GM19023 (cell line): ENCODE measurements at regions not wholly inside any gene's neighbourhood (a gene's known extent, or its start where the extent isn't known, plus 50 kb on each side); places are given as distances from the start of the nearest gene placed in this dataset.
"Not testable (repeated sequence)": the region's sequence is repeated elsewhere in the genome, so short reads cannot be mapped to it uniquely, and the experiment has no call there.

ENCODE experiments used
- ATAC-seq: cut with Tn5 transposase; IDR thresholded peaks from one replicate; pipeline ENCODE4 v1.9.1; 2021; ENCODE audit warnings: mild to moderate bottlenecking, moderate library complexity; ENCODE audit not compliant: unreplicated experiment

- no peak for ATAC-seq
These were observed 468.1 kb upstream of the DPP6 start for GRCh38 chr7:153584132-153584531.

DNA sequence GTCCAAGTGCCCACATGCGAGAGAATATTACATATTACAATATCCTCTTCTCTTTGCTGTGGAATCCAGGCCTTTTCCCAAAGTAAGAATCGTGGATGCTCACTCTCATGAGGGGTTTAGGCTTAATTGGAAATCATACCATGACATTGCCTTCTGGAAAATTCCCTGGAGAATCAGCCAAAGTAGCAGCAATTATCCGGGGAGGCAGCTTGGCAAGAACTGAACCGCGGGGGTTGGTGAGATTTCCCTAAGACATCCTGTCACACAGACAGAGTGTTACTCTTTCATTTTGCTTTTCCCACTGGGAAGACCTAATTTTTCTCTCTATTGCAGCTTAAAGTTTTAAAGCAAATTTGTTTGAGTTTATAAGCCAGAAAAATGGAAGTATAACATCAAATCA, 463.6 kb upstream of the DPP6 start:
- no peak for ATAC-seq

DNA sequence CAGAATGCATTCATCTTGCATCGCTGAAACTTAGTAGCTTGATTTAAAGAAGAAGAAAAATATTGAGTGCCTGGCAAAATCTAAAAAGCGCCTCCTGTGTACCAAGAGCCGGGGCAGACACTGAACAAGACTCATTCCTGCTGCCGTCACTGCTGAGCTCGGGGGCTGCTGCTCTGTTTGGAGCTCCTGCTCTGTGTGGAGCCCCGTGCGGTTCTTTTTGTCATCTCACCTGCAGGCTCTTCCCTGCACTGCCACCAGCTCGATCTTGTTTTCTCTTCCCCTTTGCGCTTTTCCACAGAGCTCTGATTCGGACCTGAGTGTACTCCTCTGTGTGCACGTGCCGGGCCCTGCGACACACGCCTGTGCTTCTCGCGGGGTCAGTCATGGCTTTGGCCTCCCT, 462.1 kb upstream of the DPP6 start:
- ATAC-seq, result no peak

DNA sequence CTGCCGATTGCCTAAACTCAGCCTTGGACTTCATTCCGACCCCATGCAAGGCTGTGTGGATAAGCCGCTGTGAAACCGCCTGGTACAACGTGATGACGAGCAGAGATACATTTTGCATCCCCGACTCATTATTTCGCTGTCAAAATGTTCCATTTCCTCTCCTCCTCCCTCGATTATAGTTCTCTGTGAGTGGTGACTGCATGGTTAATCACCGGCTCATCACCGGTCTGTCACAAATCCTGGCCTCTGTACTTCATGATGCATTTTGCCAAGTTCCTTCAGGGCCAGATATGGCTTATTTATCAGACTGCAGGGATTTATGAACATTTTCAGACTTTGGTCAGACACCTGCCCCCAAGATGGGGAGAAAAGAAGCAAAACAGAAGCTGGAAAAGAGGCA, 461.6 kb upstream of the DPP6 start:
- no peak for ATAC-seq

GRCh38 chr7:153607354-153607753, 444.8 kb upstream of the DPP6 start:
- no peak for ATAC-seq

DNA sequence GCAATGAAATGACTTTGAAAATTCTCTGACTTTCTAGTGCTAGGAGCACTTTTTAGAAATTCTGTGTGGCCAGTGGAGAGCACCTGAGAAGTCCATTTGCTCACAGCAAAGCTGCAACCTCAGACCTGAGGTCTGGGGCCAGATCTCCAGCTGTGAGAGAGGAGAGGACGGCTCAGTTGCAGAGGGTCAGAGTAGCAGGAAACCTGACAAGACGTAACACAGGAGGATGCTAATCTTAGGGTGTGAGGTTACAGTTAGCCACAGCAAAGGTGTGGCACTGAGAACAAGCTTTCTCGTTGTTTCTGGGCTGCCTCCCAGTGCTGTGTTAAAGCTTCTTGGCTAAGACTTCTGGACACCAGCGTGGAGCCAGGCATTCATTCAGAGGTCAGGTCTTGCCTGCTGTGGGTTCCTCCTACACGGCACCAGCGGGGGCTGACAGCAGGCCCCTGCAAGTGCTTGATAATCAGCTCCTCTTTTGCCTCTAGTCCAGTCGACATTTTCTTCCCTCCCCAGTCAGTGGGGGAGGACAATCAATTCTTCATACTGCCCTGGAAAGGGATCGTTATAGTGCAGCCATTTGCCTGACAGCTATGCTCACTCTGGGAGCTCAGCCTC, 435.4 kb upstream of the DPP6 start:
- ATAC-seq, result no peak

DNA sequence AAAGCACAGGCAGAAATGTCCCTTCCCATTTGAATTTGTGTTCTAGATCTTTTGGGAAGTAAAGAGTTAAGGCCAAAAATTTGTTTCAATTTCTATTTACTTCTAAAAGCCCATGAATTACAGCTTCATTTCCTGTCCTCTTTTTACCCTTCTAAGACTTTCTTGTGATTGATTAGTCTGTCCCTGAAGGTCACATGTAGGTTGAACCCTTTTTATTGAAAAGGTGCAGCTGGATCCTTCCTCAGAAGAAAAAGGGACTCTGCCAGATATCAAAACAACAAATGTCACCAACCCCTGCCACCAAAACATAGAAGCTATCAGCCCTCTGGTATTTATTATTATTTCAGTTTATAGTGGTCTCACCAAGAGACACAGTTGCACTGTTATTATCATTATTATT, 424.9 kb upstream of the DPP6 start:
- ATAC-seq, result no peak

DNA sequence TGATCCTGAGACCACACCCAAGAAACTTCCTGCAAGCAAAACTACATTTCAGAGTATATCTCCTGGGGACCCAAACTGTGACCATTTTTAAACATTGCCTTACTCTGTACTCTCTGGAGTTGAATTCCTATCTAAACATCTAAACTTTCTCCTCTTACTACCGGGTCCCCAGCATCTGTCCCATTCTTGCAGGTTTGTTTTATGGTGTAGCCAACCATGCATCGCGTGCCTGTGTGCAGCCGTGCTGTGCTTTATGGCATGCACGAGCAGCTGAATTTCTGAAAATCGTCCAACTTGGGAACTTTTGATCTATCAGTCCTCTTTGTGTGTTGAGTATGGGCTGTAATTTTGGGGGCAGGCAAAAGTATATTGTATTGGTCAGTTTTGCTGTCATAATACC, 423.8 kb upstream of the DPP6 start:
- ATAC-seq, result no peak

DNA sequence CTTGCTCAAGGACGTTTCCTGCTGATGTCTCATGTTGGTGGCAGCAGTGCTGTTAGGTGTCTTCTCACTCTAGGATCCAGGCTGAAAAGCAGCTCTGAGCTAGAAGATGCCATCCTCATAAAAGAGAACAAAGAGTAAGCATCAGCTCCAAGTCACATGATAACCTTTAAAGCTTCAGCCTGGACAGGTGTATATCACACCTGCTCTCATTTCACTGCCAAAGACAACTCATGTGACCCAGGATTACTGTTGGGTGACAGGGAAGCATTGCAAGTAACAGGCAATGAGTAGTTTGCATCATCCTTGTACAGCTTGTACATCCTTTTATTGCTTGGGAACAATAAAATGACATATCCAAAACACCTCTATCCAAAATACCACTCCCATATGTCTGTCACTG, 423.4 kb upstream of the DPP6 start:
- ATAC-seq, result no peak

DNA sequence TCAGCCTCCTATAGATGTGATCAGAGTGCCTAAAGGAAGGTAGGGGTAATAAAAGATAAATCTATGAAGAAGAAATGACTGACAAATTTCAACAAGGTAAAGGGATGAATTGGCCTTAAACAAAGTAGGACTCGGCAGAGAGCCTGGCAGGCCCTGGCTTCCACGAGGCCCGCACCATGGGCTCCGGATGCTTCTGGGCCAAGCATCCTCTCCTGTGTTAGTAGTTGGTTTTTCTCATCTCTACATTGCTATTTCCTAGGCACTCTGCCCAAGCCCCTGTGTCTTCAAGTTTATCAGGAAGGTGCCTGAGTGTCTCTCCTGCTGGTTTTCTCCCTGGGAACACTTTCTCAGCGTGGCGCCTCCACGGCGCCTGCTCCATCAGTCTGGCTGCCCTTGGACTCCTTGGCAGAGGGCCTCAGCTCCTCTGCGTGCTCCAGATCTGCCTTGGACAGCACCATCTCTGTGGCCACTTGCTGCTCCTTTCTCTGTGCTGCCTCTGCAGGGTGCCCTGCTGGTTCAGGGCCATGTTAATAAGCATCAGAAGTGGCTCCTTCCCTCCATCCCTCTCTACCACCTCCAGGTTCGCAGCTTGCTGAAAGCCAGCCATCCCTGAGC, 413.3 kb upstream of the DPP6 start:
- no peak for ATAC-seq

DNA sequence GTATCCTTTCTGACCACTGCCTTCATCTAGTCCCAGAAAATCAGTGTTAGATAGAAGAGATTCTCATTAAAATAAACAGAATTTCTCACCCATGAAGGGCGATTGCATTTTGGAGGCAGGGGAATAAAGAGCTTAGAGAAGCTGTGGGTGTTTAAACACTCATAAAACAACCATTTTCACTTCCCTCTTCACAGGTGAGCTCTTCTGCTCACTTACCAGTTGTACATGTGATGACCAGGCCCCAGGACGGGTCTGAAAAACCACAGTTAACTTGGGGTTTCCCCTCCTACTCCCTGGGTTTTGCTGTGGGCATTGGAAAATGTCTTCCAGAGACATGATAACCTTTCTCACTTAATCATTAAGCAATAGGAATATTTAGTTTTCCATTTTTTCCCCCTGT, 411.6 kb upstream of the DPP6 start:
- no peak for ATAC-seq

DNA sequence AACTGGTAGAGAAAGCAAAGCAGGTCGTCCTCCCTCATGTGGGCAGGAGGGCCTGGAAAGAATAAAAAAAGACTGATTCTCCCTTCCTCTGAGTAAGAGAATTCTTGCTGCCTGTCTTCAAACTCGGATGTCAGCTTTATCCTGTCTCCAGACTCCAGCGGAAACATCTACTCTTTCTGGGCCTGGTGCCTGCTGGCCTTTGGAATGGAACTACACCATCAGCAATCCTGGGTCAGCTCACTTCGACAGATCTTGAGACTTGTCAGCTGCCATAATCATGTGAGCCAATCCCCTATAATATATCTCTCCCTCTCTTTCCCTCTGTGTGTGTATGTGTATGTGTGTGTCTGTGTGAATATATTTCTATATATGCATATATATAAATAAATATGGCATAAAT, 411.0 kb upstream of the DPP6 start:
- no peak for ATAC-seq

DNA sequence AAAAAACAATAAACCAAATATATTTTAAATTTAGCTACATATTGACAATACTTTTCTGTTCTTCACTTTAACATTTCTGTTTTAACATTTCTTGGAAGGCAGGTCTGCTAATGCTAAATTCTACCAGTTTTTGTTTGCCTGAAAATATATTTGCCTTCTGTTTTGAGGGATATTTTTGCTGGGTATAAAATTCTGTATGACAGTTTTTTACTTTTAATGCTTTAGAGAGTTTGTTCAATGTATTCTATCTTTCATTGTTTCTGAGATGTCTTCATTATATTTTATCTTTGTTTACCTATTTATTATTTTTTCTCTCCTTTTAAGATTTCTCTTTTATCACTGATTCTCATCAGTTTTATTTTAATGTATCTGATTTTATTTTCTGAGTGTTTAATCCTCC, 409.2 kb upstream of the DPP6 start:
- ATAC-seq, result no peak

GRCh38 chr7:153657182-153657800, 394.9 kb upstream of the DPP6 start:
- no peak for ATAC-seq

GRCh38 chr7:153675131-153675530, 377.1 kb upstream of the DPP6 start:
- no peak for ATAC-seq

DNA sequence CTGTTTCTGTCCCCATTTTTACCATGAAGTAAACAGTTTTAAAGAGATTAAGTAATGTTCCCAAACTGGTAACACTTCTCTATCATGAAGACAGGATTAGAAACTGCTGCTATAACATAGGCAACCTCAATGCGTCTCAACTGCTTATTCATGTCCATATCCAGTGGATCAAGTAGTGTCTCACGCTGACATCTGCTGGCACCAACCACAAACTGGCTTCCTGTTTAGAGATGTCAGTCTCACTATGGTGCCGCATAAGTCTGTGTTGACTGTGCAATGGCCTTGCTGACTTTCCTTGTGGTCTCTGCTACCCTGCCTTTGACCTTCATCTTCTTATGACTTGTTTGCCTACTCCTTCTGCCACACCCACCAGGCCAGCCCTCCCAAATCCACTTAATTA, 369.6 kb upstream of the DPP6 start:
- ATAC-seq, result no peak

DNA sequence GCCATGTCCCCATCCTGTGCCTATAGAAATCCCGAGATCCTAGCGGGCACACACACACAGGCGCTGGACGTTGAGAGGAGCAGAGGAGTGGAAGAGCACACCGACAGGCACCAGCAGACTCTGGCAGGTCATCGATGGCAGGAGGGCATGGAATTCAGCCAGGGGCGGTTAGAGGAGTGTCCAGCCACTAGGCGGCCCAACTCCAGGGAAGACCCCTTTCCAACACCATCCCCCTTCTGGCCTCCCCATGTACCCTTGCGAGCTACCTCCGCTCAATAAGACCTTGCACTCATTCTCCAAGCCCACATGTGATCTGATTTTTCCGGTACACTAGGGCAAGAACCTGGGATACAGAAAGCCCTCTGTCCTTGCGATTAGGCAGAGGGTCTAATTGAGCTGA, 356.0 kb upstream of the DPP6 start:
- ATAC-seq, result no peak

- no peak for ATAC-seq
These were observed 354.2 kb upstream of the DPP6 start for GRCh38 chr7:153698046-153698445.

- ATAC-seq, result no peak
These were observed 350.5 kb upstream of the DPP6 start for GRCh38 chr7:153701678-153702077.

GRCh38 chr7:153723892-153724291, 328.3 kb upstream of the DPP6 start:
- not testable (repeated sequence) for ATAC-seq

GRCh38 chr7:153731504-153731903, 320.7 kb upstream of the DPP6 start:
- not testable (repeated sequence) for ATAC-seq

- not testable (repeated sequence) for ATAC-seq
These were observed 308.8 kb upstream of the DPP6 start for GRCh38 chr7:153743434-153743833.

DNA sequence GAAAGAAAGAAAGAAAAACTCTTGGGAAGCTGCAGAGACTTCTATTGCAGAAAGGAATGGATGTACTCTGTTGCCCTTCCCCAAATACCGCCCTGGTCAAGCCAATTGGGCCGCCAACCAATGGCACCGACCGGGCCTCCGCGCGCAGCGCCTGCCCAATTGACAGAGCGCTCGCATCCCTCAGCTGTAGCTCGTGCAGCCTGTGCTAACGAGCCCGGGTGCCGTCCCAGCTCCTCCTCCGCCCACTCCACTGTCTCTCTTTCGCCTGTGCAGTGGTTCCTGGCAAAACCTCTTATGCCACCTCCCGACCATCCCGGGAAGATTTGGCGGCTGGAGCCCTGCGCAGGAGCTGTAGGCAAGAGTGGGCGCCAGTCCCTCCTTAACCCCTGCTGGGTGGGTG, 304.2 kb upstream of the DPP6 start:
- not testable (repeated sequence) for ATAC-seq
